ENCODE measurements at regions not wholly inside any gene's neighbourhood (a gene's known extent, or its start where the extent isn't known, plus 50 kb on each side); places are given as distances from the start of the nearest gene placed in this dataset.

DNA sequence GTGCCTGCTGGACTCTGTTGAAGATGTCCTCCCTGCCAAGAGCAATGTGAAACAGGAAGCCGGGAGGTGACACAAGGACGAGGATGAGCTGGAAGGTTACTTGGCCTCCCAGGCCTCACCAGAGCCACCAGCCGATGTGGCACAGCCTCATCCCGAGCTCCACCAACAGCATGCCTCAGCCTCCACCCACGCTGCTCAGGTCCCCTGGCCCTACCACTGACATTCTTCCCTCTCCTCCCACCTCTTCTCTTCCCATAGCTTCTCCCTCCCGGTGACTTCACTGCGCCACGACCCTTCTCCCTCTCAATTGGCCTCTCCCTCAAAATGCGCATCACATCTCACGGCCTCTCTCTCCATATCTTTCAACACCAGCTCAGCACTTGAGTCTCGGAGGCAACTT, 249.9 kb downstream of the SKAP2 start:
- no peaks in the 10 kb centered on the region for H3K36me3 ChIP-seq (ENCODE audit: control insufficient read depth in 4 of 4, insufficient read depth in 3 of 4, low read depth in 1 of 4, low read length in 3 of 4)
- no peaks in the 10 kb centered on the region for H3K4me1 ChIP-seq (ENCODE audit: control insufficient read depth in 4 of 4, insufficient read depth in 4 of 4, low read length in 3 of 4)
- no peak for TF ChIP-seq FOXA2 (IDR thresholded peaks at IDR 0.05)
- no peak for TF ChIP-seq HNF4A (conservative IDR thresholded peaks at IDR 0.05)
- no peak for TF ChIP-seq JUND (IDR thresholded peaks at IDR 0.05)
- TF ChIP-seq YY1 (IDR thresholded peaks at IDR 0.05) = no peak
- TF ChIP-seq, protein P1, sequence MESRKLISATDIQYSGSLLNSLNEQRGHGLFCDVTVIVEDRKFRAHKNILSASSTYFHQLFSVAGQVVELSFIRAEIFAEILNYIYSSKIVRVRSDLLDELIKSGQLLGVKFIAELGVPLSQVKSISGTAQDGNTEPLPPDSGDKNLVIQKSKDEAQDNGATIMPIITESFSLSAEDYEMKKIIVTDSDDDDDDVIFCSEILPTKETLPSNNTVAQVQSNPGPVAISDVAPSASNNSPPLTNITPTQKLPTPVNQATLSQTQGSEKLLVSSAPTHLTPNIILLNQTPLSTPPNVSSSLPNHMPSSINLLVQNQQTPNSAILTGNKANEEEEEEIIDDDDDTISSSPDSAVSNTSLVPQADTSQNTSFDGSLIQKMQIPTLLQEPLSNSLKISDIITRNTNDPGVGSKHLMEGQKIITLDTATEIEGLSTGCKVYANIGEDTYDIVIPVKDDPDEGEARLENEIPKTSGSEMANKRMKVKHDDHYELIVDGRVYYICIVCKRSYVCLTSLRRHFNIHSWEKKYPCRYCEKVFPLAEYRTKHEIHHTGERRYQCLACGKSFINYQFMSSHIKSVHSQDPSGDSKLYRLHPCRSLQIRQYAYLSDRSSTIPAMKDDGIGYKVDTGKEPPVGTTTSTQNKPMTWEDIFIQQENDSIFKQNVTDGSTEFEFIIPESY (IDR thresholded peaks at IDR 0.05) = no peak
- no peak for TF ChIP-seq SP1 (IDR thresholded peaks at IDR 0.05)
- TF ChIP-seq GABPA (IDR thresholded peaks at IDR 0.05 in 1 of 2, conservative IDR thresholded peaks at IDR 0.05 in 1 of 2) = no peak
- TF ChIP-seq RXRA (IDR thresholded peaks at IDR 0.05) = no peak
- no peak for TF ChIP-seq EGR1 (IDR thresholded peaks at IDR 0.05; ENCODE audit: low read depth in 2 of 2)
- TF ChIP-seq RAD21 (IDR thresholded peaks at IDR 0.05) = no peak
- TF ChIP-seq TAF1 (conservative IDR thresholded peaks at IDR 0.05) = no peak
- TF ChIP-seq HNF4G (IDR thresholded peaks at IDR 0.05) = no peak
- TF ChIP-seq, protein P2, sequence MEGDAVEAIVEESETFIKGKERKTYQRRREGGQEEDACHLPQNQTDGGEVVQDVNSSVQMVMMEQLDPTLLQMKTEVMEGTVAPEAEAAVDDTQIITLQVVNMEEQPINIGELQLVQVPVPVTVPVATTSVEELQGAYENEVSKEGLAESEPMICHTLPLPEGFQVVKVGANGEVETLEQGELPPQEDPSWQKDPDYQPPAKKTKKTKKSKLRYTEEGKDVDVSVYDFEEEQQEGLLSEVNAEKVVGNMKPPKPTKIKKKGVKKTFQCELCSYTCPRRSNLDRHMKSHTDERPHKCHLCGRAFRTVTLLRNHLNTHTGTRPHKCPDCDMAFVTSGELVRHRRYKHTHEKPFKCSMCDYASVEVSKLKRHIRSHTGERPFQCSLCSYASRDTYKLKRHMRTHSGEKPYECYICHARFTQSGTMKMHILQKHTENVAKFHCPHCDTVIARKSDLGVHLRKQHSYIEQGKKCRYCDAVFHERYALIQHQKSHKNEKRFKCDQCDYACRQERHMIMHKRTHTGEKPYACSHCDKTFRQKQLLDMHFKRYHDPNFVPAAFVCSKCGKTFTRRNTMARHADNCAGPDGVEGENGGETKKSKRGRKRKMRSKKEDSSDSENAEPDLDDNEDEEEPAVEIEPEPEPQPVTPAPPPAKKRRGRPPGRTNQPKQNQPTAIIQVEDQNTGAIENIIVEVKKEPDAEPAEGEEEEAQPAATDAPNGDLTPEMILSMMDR (IDR thresholded peaks at IDR 0.05; ENCODE audit: low read depth, low read length, missing input control) = no peak
- TF ChIP-seq, protein P3, sequence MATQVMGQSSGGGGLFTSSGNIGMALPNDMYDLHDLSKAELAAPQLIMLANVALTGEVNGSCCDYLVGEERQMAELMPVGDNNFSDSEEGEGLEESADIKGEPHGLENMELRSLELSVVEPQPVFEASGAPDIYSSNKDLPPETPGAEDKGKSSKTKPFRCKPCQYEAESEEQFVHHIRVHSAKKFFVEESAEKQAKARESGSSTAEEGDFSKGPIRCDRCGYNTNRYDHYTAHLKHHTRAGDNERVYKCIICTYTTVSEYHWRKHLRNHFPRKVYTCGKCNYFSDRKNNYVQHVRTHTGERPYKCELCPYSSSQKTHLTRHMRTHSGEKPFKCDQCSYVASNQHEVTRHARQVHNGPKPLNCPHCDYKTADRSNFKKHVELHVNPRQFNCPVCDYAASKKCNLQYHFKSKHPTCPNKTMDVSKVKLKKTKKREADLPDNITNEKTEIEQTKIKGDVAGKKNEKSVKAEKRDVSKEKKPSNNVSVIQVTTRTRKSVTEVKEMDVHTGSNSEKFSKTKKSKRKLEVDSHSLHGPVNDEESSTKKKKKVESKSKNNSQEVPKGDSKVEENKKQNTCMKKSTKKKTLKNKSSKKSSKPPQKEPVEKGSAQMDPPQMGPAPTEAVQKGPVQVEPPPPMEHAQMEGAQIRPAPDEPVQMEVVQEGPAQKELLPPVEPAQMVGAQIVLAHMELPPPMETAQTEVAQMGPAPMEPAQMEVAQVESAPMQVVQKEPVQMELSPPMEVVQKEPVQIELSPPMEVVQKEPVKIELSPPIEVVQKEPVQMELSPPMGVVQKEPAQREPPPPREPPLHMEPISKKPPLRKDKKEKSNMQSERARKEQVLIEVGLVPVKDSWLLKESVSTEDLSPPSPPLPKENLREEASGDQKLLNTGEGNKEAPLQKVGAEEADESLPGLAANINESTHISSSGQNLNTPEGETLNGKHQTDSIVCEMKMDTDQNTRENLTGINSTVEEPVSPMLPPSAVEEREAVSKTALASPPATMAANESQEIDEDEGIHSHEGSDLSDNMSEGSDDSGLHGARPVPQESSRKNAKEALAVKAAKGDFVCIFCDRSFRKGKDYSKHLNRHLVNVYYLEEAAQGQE (IDR thresholded peaks at IDR 0.05) = no peak
- TF ChIP-seq, protein P4, sequence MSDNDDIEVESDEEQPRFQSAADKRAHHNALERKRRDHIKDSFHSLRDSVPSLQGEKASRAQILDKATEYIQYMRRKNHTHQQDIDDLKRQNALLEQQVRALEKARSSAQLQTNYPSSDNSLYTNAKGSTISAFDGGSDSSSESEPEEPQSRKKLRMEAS (IDR thresholded peaks at IDR 0.05) = no peak
- no peak for TF ChIP-seq FOXA1 (IDR thresholded peaks at IDR 0.05)
- TF ChIP-seq NR2F2 (IDR thresholded peaks at IDR 0.05) = no peak
- TF ChIP-seq, protein P5, sequence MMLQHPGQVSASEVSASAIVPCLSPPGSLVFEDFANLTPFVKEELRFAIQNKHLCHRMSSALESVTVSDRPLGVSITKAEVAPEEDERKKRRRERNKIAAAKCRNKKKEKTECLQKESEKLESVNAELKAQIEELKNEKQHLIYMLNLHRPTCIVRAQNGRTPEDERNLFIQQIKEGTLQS (IDR thresholded peaks at IDR 0.05) = no peak
- WGBS = 89% methylated on average over 11 of the region's 11 CpGs
- H3K4me3 ChIP-seq (ENCODE audit: low read depth in 1 of 3, low read length in 3 of 3) = no peak overlapping the region
- no peak overlapping the region for H3K27ac ChIP-seq (ENCODE audit: low read depth in 1 of 2, low read length in 2 of 2)
- H3K9ac ChIP-seq (ENCODE audit: low read depth in 1 of 2, low read length in 2 of 2) = no peak overlapping the region
- H3K27me3 ChIP-seq (ENCODE audit: control insufficient read depth in 4 of 4, insufficient read depth in 4 of 4, low read length in 3 of 4) = no peaks in the 10 kb centered on the region
- no peaks in the 10 kb centered on the region for H3K9me3 ChIP-seq (ENCODE audit: control insufficient read depth in 4 of 4, low read length in 3 of 4)
- DNase-seq (ENCODE audit: low spot score) = no peak
